ENCODE measurements at regions not wholly inside any gene's neighbourhood (a gene's known extent, or its start where the extent isn't known, plus 50 kb on each side); places are given as distances from the start of the nearest gene placed in this dataset.

DNA sequence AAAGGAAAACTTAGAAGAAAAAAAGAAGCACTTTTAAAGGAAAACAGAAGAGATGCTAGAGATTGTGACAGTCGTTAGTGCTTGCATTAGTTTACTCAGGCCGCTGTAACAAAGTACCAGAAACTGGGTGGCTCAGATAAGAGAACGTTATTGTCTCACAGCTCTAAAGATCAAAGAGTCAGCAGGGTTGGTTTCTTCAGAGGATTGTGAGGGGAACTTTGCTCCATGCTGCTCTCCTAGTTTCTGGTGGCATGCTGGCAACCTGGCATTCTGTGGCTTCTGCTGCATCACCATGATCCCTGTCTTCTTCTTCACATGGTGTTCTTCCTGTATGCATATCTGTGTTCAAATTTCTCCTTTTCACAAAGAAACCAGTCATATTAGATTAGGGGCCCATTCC is 119.4 kb upstream of the PLEKHA5 start:
- no peaks in the 10 kb centered on the region for H3K9me3 ChIP-seq (replicated peaks)
- H3K4me1 ChIP-seq = no peaks in the 10 kb centered on the region
- intact Hi-C loops (cut with micrococcal nuclease) = no loop called here
- no peak for DNase-seq
- TF ChIP-seq, protein P1, sequence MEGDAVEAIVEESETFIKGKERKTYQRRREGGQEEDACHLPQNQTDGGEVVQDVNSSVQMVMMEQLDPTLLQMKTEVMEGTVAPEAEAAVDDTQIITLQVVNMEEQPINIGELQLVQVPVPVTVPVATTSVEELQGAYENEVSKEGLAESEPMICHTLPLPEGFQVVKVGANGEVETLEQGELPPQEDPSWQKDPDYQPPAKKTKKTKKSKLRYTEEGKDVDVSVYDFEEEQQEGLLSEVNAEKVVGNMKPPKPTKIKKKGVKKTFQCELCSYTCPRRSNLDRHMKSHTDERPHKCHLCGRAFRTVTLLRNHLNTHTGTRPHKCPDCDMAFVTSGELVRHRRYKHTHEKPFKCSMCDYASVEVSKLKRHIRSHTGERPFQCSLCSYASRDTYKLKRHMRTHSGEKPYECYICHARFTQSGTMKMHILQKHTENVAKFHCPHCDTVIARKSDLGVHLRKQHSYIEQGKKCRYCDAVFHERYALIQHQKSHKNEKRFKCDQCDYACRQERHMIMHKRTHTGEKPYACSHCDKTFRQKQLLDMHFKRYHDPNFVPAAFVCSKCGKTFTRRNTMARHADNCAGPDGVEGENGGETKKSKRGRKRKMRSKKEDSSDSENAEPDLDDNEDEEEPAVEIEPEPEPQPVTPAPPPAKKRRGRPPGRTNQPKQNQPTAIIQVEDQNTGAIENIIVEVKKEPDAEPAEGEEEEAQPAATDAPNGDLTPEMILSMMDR (IDR thresholded peaks at IDR 0.05; ENCODE audit: borderline replicate concordance) = no peak
- H3K27me3 ChIP-seq (ENCODE audit: low read depth) = no peaks in the 10 kb centered on the region
- no peak overlapping the region for H3K27ac ChIP-seq (replicated peaks)
- no peaks in the 10 kb centered on the region for H3K36me3 ChIP-seq
- no peak overlapping the region for H3K4me3 ChIP-seq

- H3K36me3 ChIP-seq = no peaks in the 10 kb centered on the region
- intact Hi-C loops (cut with micrococcal nuclease) = no loop called here
- no peak overlapping the region for H3K4me3 ChIP-seq
- no peak overlapping the region for H3K27ac ChIP-seq (replicated peaks)
- no peaks in the 10 kb centered on the region for H3K9me3 ChIP-seq (replicated peaks)
- DNase-seq = no peak
- H3K27me3 ChIP-seq (ENCODE audit: low read depth) = no peaks in the 10 kb centered on the region
- H3K4me1 ChIP-seq = no peaks in the 10 kb centered on the region
- TF ChIP-seq, protein P1 (IDR thresholded peaks at IDR 0.05; ENCODE audit: borderline replicate concordance) = no peak
Measured at GRCh38 chr12:19010726-19011125, 118.8 kb upstream of the PLEKHA5 start.

DNA sequence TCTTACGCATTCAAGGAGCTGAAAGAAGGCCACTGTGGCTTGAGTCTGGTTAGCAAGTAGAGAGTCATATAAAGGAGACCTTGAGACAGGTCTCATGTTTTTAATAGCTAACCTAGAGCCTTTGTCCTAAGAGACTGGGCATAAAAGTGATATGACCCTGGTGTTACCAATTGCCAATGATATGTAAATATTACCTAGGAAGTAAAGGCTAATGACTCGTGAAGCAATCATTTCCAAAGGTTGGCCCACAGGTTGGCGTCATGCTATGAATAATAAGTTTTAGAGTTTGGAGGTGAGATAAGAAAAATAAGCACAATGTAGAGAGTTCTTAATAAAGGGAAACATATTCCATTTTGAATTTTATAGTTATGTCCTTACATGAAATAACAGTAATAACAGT is 116.6 kb upstream of the PLEKHA5 start:
- no peak for DNase-seq
- H3K27ac ChIP-seq (replicated peaks) = no peak overlapping the region
- no peaks in the 10 kb centered on the region for H3K9me3 ChIP-seq (replicated peaks)
- TF ChIP-seq, protein P1 (IDR thresholded peaks at IDR 0.05; ENCODE audit: borderline replicate concordance) = no peak
- peaks cover 11% of the 10 kb centered on the region for H3K4me1 ChIP-seq
- no peaks in the 10 kb centered on the region for H3K36me3 ChIP-seq
- no peaks in the 10 kb centered on the region for H3K27me3 ChIP-seq (ENCODE audit: low read depth)
- H3K4me3 ChIP-seq = no peak overlapping the region
- intact Hi-C loops (cut with micrococcal nuclease) = no loop called here

DNA sequence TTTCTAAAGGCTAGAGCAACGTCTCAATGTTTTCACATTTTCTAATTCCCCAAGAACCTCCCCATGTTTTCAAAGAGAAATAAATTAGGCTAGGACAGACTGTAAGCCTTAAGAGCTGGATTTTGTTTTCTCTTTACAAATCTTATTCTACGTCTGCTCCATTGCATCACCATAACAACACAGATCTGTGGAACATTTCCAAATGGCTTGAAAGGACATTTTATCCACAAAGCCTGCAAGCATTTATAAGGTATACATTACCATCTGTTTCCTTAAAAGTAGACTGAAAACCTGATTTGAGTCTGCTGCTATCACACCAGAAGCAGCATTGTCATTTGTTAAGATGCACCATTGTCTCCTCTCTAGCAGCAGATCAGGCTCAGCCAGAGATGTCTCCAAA is 115.3 kb upstream of the PLEKHA5 start:
- DNase-seq = no peak
- Histone ChIP-seq H3K27ac (replicated peaks) (no peak overlapping the region), H3K4me1 (peaks cover 21% of the 10 kb centered on the region), H3K36me3 (no peaks in the 10 kb centered on the region), H3K27me3 (ENCODE audit: low read depth) (no peaks in the 10 kb centered on the region), H3K4me3 (no peak overlapping the region), H3K9me3 (replicated peaks) (no peaks in the 10 kb centered on the region)
- intact Hi-C loops (cut with micrococcal nuclease) = no loop called here
- TF ChIP-seq, protein P1 (IDR thresholded peaks at IDR 0.05; ENCODE audit: borderline replicate concordance) = no peak

GRCh38 chr12:19015285-19015684 is 114.2 kb upstream of the PLEKHA5 start:
- no peak for DNase-seq
- intact Hi-C loops (cut with micrococcal nuclease) = no loop called here
- TF ChIP-seq, protein P1 (IDR thresholded peaks at IDR 0.05; ENCODE audit: borderline replicate concordance) = no peak

More at GRCh38 chr12:19015285-19015684, 114.2 kb upstream of the PLEKHA5 start:
- Histone ChIP-seq H3K36me3 (no peaks in the 10 kb centered on the region), H3K4me3 (no peak overlapping the region), H3K4me1 (peaks cover 21% of the 10 kb centered on the region), H3K27ac (replicated peaks) (no peak overlapping the region), H3K27me3 (ENCODE audit: low read depth) (no peaks in the 10 kb centered on the region), H3K9me3 (replicated peaks) (no peaks in the 10 kb centered on the region)

All from left ventricle myocardium inferior (tissue), 1 donor.